Spinal cord (tissue), 9 donors: ENCODE measurements at regions not wholly inside any gene's neighbourhood (a gene's known extent, or its start where the extent isn't known, plus 50 kb on each side); places are given as distances from the start of the nearest gene placed in this dataset.

Experiments used
- DNase-seq, 6 donors: peaks; one replicate each; pipeline versions ENCODE4 v3.0.0 to v3.0.0-alpha.2; 2013 to 2015; ENCODE audit warnings: low spot score in 6 of 6, low read depth in 4 of 6
- H3K27ac ChIP-seq: one replicate; pipeline ENCODE4 v1.5.1; 2013; ENCODE audit warnings: low read depth, low read length, control low read depth
- H3K27me3 ChIP-seq: one replicate; pipeline ENCODE4 v1.6.1; 2013; ENCODE audit warnings: low read length; ENCODE audit not compliant: control insufficient read depth, insufficient read depth
- H3K36me3 ChIP-seq: one replicate; pipeline ENCODE4 v1.6.1; 2013; ENCODE audit warnings: low read length; ENCODE audit not compliant: control insufficient read depth, insufficient read depth
- H3K4me1 ChIP-seq: one replicate; pipeline ENCODE4 v1.6.1; 2013; ENCODE audit warnings: low read length; ENCODE audit not compliant: control insufficient read depth, insufficient read depth
- H3K4me3 ChIP-seq: one replicate; pipeline ENCODE4 v1.5.1; 2013; ENCODE audit warnings: low read depth, low read length, control low read depth
- H3K9me3 ChIP-seq: one replicate; pipeline ENCODE4 v1.6.1; 2013; ENCODE audit warnings: low read length; ENCODE audit not compliant: control insufficient read depth, insufficient read depth
- WGBS: methylation state at CpG from one replicate; pipeline ENCODE4 v1.1.5; 2013; ENCODE audit warnings: missing lambda C conversion rate; ENCODE audit not compliant: insufficient coverage; 5-methylcytosine and 5-hydroxymethylcytosine counted together
- donor health status: healthy.

DNA sequence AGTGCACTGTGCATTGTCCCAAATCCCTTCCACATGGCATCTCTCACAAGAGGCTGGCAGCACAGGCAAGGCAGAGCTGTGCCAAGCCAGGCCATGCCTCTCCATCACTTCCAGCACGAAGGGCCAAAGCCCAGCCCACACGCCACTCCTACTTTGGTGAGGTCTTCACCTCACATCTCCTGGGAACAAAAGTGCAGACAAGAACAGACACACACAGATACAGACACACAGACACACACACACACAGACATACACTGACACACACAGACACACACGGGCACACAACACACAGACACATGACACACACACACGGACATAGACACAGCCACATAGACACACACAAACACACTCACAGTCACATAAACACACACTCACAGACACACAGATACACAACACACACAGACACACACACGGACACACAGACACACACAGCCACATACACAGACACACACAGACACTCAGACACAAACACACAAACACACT, 233.3 kb downstream of the UACA start:
- H3K27me3 ChIP-seq: no peaks in the 10 kb centered on the region
- DNase-seq: peak in 2 of 6 donors; percentile 20 to 56
- H3K36me3 ChIP-seq: no peaks in the 10 kb centered on the region
- no peak overlapping the region for H3K4me3 ChIP-seq
- no peak overlapping the region for H3K27ac ChIP-seq
- WGBS: 77% methylated on average over 5 of the region's 5 CpGs
- H3K4me1 ChIP-seq: peaks cover 5% of the 10 kb centered on the region
- no peaks in the 10 kb centered on the region for H3K9me3 ChIP-seq

DNA sequence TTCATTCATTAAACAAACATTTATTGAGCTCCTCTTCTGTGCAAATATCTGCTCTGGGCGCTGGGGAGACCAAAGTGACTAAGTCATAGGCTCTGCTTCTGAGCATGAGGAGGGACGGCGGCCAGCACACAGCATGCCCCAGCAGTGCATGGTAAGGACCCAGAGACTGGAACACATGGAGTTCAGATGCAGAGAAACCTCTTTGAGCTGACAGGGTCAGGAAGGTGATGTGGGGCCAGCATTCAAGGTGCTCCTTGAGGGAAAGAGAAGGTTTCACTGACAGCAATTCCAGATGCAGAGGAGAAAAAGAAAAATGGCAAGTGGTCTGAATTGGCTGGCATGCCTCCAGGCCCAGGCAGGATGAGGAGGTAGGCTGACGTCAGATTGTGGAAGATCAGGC, 234.5 kb downstream of the UACA start:
- no peaks in the 10 kb centered on the region for H3K9me3 ChIP-seq
- H3K36me3 ChIP-seq: no peaks in the 10 kb centered on the region
- H3K4me3 ChIP-seq: no peak overlapping the region
- DNase-seq: peak in 1 of 6 donors; percentile 25
- 85% methylated on average over 4 of the region's 4 CpGs for WGBS
- H3K4me1 ChIP-seq: peaks cover 5% of the 10 kb centered on the region
- no peak overlapping the region for H3K27ac ChIP-seq
- no peaks in the 10 kb centered on the region for H3K27me3 ChIP-seq

DNA sequence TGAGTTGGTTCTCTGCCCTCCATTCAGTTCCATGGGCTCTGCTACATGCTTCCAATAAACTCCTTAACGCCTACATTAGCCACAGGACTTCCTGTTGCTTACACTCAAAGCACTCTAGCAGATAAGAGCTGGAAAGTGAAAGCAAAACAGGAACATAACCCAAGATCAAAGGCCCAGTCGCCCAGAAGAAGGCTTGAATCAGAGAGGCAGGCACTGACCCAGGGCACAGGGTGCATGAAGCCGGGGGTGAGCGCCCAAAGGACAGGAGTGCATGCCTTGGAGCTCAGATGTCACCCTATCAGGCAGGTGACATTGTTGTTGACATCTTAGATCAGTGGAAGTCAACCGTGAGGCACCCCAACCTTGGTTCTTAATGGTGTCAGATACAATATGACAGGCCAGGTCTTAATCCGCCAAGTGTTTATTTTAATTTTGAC, 235.1 kb downstream of the UACA start:
- peaks cover 5% of the 10 kb centered on the region for H3K4me1 ChIP-seq
- no peak for DNase-seq

DNA sequence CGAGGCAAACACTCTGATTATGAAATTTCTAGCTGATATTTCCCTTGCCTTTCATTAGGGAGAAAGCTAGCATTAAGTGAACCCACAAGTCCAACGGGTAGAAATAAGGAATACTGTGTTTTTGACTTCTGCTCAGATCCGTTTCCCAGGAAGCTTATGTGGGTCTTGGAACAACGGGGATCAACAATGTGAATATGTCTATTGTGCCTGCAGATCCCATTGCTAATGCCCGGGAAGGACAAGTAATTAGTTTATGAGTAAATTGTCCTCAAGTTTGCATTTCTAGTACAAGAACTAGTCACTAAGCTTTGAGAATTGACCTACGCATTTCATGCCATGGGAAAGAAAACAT, 236.4 kb downstream of the UACA start:
- WGBS: 56% methylated on average over 4 of the region's 6 CpGs
- Histone ChIP-seq H3K4me3 (no peak overlapping the region), H3K9me3 (no peaks in the 10 kb centered on the region), H3K4me1 (peaks cover 5% of the 10 kb centered on the region), H3K27me3 (no peaks in the 10 kb centered on the region), H3K36me3 (no peaks in the 10 kb centered on the region), H3K27ac (no peak overlapping the region)
- no peak for DNase-seq

More for the DNA sequence above, 235.1 kb downstream of the UACA start:
- H3K36me3 ChIP-seq: no peaks in the 10 kb centered on the region
- no peak overlapping the region for H3K4me3 ChIP-seq
- H3K27ac ChIP-seq: no peak overlapping the region
- WGBS: 96% methylated on average over 5 of the region's 6 CpGs
- H3K9me3 ChIP-seq: no peaks in the 10 kb centered on the region
- no peaks in the 10 kb centered on the region for H3K27me3 ChIP-seq

- H3K9me3 ChIP-seq: no peaks in the 10 kb centered on the region
- H3K27ac ChIP-seq: no peak overlapping the region
- H3K36me3 ChIP-seq: no peaks in the 10 kb centered on the region
- 39% methylated on average over 10 of the region's 12 CpGs for WGBS
- H3K4me3 ChIP-seq: no peak overlapping the region
- peaks cover 5% of the 10 kb centered on the region for H3K4me1 ChIP-seq
- no peaks in the 10 kb centered on the region for H3K27me3 ChIP-seq
- peak in 1 of 6 donors; percentile 93 for DNase-seq
Measured at GRCh38 chr15:70526221-70526973, 237.0 kb downstream of the UACA start.

GRCh38 chr15:70525551-70525950, 237.8 kb downstream of the UACA start:
- 71% methylated on average over 1 of the region's 1 CpG for WGBS
- H3K4me3 ChIP-seq: no peak overlapping the region
- no peaks in the 10 kb centered on the region for H3K36me3 ChIP-seq
- no peak overlapping the region for H3K27ac ChIP-seq
- H3K4me1 ChIP-seq: peaks cover 5% of the 10 kb centered on the region
- H3K27me3 ChIP-seq: no peaks in the 10 kb centered on the region
- DNase-seq: no peak
- H3K9me3 ChIP-seq: no peaks in the 10 kb centered on the region

GRCh38 chr15:70524470-70524869, 238.9 kb downstream of the UACA start:
- Histone ChIP-seq H3K4me1 (peaks cover 5% of the 10 kb centered on the region), H3K27me3 (no peaks in the 10 kb centered on the region), H3K36me3 (no peaks in the 10 kb centered on the region), H3K4me3 (no peak overlapping the region), H3K9me3 (no peaks in the 10 kb centered on the region), H3K27ac (no peak overlapping the region)
- DNase-seq: no peak
- WGBS: 67% methylated on average over 2 of the region's 6 CpGs

DNA sequence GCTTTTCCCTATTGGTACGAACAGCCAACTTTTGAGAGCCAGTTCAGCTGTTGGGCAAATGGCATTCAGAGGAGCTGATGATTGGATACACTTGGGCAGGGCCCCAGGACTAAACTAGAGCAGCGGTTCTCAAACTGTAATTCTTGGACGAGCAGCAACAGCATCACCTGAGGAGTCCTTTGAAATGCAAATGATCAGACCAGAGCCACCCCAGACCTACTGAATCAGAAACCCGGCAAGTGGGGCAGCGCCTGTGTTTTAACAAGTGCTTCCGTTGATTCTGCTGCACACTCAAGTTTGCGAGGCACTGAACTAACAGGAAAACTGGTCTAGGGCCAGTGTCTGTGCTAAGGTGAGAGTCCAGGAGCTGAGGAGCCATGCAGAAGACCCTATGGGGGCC, 239.7 kb downstream of the UACA start:
- Histone ChIP-seq H3K36me3 (no peaks in the 10 kb centered on the region), H3K27ac (no peak overlapping the region), H3K4me3 (no peak overlapping the region), H3K27me3 (no peaks in the 10 kb centered on the region), H3K9me3 (no peaks in the 10 kb centered on the region), H3K4me1 (peaks cover 5% of the 10 kb centered on the region)
- no peak for DNase-seq
- WGBS: 71% methylated on average over 7 of the region's 7 CpGs

- no peak overlapping the region for H3K4me3 ChIP-seq
- H3K36me3 ChIP-seq: no peaks in the 10 kb centered on the region
- H3K4me1 ChIP-seq: peaks cover 5% of the 10 kb centered on the region
- no peaks in the 10 kb centered on the region for H3K27me3 ChIP-seq
- WGBS: no CpG with 5 or more reads among the region's 5 CpGs
- H3K27ac ChIP-seq: no peak overlapping the region
- no peaks in the 10 kb centered on the region for H3K9me3 ChIP-seq
- DNase-seq: no peak
Measured at GRCh38 chr15:70523192-70523591, 240.2 kb downstream of the UACA start.

GRCh38 chr15:70522323-70522966, 240.9 kb downstream of the UACA start:
- Histone ChIP-seq H3K27me3 (no peaks in the 10 kb centered on the region), H3K4me3 (no peak overlapping the region), H3K36me3 (no peaks in the 10 kb centered on the region), H3K9me3 (no peaks in the 10 kb centered on the region), H3K4me1 (peaks cover 5% of the 10 kb centered on the region), H3K27ac (no peak overlapping the region)
- 75% methylated on average over 2 of the region's 5 CpGs for WGBS
- DNase-seq: no peak
